ENCODE measurements at regions not wholly inside any gene's neighbourhood (a gene's known extent, or its start where the extent isn't known, plus 50 kb on each side); places are given as distances from the start of the nearest gene placed in this dataset.
"Not testable (repeated sequence)": the region's sequence is repeated elsewhere in the genome, so short reads cannot be mapped to it uniquely, and the experiment has no call there.

- no peak for DNase-seq (ENCODE audit: low read depth in 2 of 2)
Observed at GRCh38 chr3:158026236-158026635, 80.0 kb downstream of the SHOX2 start.

- not testable (repeated sequence) for DNase-seq (ENCODE audit: low read depth in 2 of 2)
Observed at GRCh38 chr3:158019897-158020296, 86.3 kb downstream of the SHOX2 start.

- no peak for DNase-seq (ENCODE audit: low read depth in 2 of 2)
Observed at GRCh38 chr3:158018462-158018861, 87.8 kb downstream of the SHOX2 start.

GRCh38 chr3:158012901-158013300, 93.3 kb downstream of the SHOX2 start:
- no peak for DNase-seq (ENCODE audit: low read depth in 2 of 2)

GRCh38 chr3:158005391-158006100, 100.7 kb downstream of the SHOX2 start:
- DNase-seq (ENCODE audit: low read depth in 2 of 2): no peak

- DNase-seq (ENCODE audit: low read depth in 2 of 2): no peak
Observed at GRCh38 chr3:157999246-157999645, 107.0 kb downstream of the SHOX2 start.

- DNase-seq (ENCODE audit: low read depth in 2 of 2): no peak
Observed at GRCh38 chr3:157982359-157982758, 123.9 kb downstream of the SHOX2 start.

GRCh38 chr3:157981819-157982218, 124.4 kb downstream of the SHOX2 start:
- DNase-seq (ENCODE audit: low read depth in 2 of 2): no peak

GRCh38 chr3:157979022-157979421, 127.2 kb downstream of the SHOX2 start:
- DNase-seq (ENCODE audit: low read depth in 2 of 2): no peak

GRCh38 chr3:157961665-157962064, 144.6 kb downstream of the SHOX2 start:
- no peak for DNase-seq (ENCODE audit: low read depth in 2 of 2)

GRCh38 chr3:157958457-157958856, 147.8 kb downstream of the SHOX2 start:
- no peak for DNase-seq (ENCODE audit: low read depth in 2 of 2)

GRCh38 chr3:157956850-157957249, 149.4 kb downstream of the SHOX2 start:
- no peak for DNase-seq (ENCODE audit: low read depth in 2 of 2)

GRCh38 chr3:157956176-157956575, 150.0 kb downstream of the SHOX2 start:
- no peak for DNase-seq (ENCODE audit: low read depth in 2 of 2)

GRCh38 chr3:157953565-157953964, 152.7 kb downstream of the SHOX2 start:
- no peak for DNase-seq (ENCODE audit: low read depth in 2 of 2)

GRCh38 chr3:157948605-157949383, 157.4 kb downstream of the SHOX2 start:
- no peak for DNase-seq (ENCODE audit: low read depth in 2 of 2)

- DNase-seq (ENCODE audit: low read depth in 2 of 2): no peak
Observed at GRCh38 chr3:157939166-157939565, 167.1 kb downstream of the SHOX2 start.

- DNase-seq (ENCODE audit: low read depth in 2 of 2): no peak
Observed at GRCh38 chr3:157938154-157938779, 168.0 kb downstream of the SHOX2 start.

GRCh38 chr3:157931517-157931916, 174.7 kb downstream of the SHOX2 start:
- DNase-seq (ENCODE audit: low read depth in 2 of 2): no peak

GRCh38 chr3:157930000-157930780, 176.0 kb downstream of the SHOX2 start:
- DNase-seq (ENCODE audit: low read depth in 2 of 2): no peak

- DNase-seq (ENCODE audit: low read depth in 2 of 2): no peak
Observed at GRCh38 chr3:157926822-157927221, 179.4 kb downstream of the SHOX2 start.

GRCh38 chr3:157922614-157923013, 183.6 kb downstream of the SHOX2 start:
- DNase-seq (ENCODE audit: low read depth in 2 of 2): no peak

- no peak for DNase-seq (ENCODE audit: low read depth in 2 of 2)
Observed at GRCh38 chr3:157921811-157922210, 184.4 kb downstream of the SHOX2 start.

Data from stimulated activated CD4-positive, alpha-beta T cell treated with anti-CD3 and anti-CD28 coated beads, Interleukin-15, amount 100 ng/mL, for 48 hours (primary cell).